ENCODE measurements at regions not wholly inside any gene's neighbourhood (a gene's known extent, or its start where the extent isn't known, plus 50 kb on each side); places are given as distances from the start of the nearest gene placed in this dataset.

DNA sequence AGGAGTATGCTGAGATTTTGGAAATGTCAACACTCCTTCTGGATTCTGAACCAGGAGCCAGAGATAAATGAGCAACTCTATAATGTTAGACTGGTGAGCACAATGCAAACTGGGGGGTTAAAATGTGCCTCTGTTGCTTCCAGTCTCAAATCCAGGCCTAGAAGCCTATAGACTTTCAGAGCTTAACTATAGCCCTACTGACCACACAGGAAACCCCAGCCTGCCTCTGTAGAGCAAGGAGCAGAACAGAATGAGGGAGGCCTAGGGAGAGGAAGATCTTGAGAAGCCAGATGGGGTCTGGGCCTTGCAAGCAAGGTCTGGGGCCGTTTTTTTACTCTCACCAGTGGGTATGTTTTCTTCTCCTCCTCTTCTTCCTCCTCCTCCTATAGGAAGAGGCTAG lies 225.4 kb upstream of the KITLG start:
- CTCF ChIA-PET (ENCODE audit: unreplicated experiment): no interaction called here
- Histone ChIP-seq H3K79me2 (ENCODE audit: insufficient read depth, low read depth, low read length) (no peaks in the 10 kb centered on the region), H3K4me2 (ENCODE audit: low read length) (no peak overlapping the region), H3K36me3 (ENCODE audit: insufficient read depth, low read length) (no peaks in the 10 kb centered on the region), H3K9me2 (ENCODE audit: insufficient read depth, low read length) (no peaks in the 10 kb centered on the region), H3K4me1 (ENCODE audit: insufficient read depth, low read length, poor library complexity, severe bottlenecking) (no peaks in the 10 kb centered on the region), H4K20me1 (ENCODE audit: insufficient read depth, low read length) (no peaks in the 10 kb centered on the region), H2AFZ (ENCODE audit: low read length) (no peak overlapping the region), H3K27ac (ENCODE audit: low read depth, low read length, poor library complexity, severe bottlenecking) (no peak overlapping the region), H3K9me3 (ENCODE audit: low read length) (no peaks in the 10 kb centered on the region), H3K4me3 (ENCODE audit: low read depth, low read length, poor library complexity, severe bottlenecking) (no peak overlapping the region)
- no peak for TF ChIP-seq EZH2phosphoT487 (IDR thresholded peaks at IDR 0.05; ENCODE audit: borderline replicate concordance, low read depth, low read length)
- TF ChIP-seq, protein P1, sequence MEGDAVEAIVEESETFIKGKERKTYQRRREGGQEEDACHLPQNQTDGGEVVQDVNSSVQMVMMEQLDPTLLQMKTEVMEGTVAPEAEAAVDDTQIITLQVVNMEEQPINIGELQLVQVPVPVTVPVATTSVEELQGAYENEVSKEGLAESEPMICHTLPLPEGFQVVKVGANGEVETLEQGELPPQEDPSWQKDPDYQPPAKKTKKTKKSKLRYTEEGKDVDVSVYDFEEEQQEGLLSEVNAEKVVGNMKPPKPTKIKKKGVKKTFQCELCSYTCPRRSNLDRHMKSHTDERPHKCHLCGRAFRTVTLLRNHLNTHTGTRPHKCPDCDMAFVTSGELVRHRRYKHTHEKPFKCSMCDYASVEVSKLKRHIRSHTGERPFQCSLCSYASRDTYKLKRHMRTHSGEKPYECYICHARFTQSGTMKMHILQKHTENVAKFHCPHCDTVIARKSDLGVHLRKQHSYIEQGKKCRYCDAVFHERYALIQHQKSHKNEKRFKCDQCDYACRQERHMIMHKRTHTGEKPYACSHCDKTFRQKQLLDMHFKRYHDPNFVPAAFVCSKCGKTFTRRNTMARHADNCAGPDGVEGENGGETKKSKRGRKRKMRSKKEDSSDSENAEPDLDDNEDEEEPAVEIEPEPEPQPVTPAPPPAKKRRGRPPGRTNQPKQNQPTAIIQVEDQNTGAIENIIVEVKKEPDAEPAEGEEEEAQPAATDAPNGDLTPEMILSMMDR (conservative IDR thresholded peaks at IDR 0.05; ENCODE audit: low read length): no peak
- no TSS peak for BruUV-seq (replicated peaks)
- POLR2A ChIA-PET: interaction anchor here (1.0 kb wide), 1 partner anchor 10 kb away, joined by 3 read pairs; no protein-coding TSS in a partner anchor
- intact Hi-C loops (cut with micrococcal nuclease; ENCODE audit: unreplicated experiment): no loop called here
- no peak for DNase-seq (ENCODE audit: low spot score)

DNA sequence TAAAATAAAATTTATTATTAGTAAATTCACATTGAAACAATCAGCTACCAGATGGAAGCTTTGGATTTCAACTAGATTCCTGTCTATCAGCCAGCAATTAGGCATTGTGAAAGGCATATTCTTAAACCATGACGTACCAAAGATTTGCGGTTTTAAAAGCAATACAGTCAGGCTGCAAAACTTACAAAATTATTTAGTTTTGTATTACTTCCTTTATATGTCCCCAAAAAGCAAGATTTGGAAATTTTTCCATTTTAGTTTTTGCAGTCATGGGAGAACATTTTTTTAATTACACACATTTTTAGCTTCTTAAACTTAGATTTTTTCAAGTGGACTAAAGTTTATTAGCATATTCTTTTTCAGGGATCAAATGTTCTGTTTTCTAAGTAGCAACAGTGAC lies 225.0 kb upstream of the KITLG start:
- Histone ChIP-seq H3K4me3 (ENCODE audit: low read depth, low read length, poor library complexity, severe bottlenecking) (no peak overlapping the region), H4K20me1 (ENCODE audit: insufficient read depth, low read length) (no peaks in the 10 kb centered on the region), H2AFZ (ENCODE audit: low read length) (no peak overlapping the region), H3K79me2 (ENCODE audit: insufficient read depth, low read depth, low read length) (no peaks in the 10 kb centered on the region), H3K36me3 (ENCODE audit: insufficient read depth, low read length) (no peaks in the 10 kb centered on the region), H3K9me2 (ENCODE audit: insufficient read depth, low read length) (no peaks in the 10 kb centered on the region), H3K9me3 (ENCODE audit: low read length) (no peaks in the 10 kb centered on the region), H3K4me2 (ENCODE audit: low read length) (no peak overlapping the region), H3K27ac (ENCODE audit: low read depth, low read length, poor library complexity, severe bottlenecking) (no peak overlapping the region), H3K4me1 (ENCODE audit: insufficient read depth, low read length, poor library complexity, severe bottlenecking) (no peaks in the 10 kb centered on the region)
- intact Hi-C loops (cut with micrococcal nuclease; ENCODE audit: unreplicated experiment): no loop called here
- ChIA-PET CTCF (ENCODE audit: unreplicated experiment) (no interaction called here), POLR2A (interaction anchor here (0.6 kb wide), 1 partner anchor 715 kb away, joined by 9 read pairs; no protein-coding TSS in a partner anchor)
- no peak for DNase-seq (ENCODE audit: low spot score)
- TF ChIP-seq, protein P1 (conservative IDR thresholded peaks at IDR 0.05; ENCODE audit: low read length): no peak
- no peak for TF ChIP-seq EZH2phosphoT487 (IDR thresholded peaks at IDR 0.05; ENCODE audit: borderline replicate concordance, low read depth, low read length)
- BruUV-seq (replicated peaks): no TSS peak

DNA sequence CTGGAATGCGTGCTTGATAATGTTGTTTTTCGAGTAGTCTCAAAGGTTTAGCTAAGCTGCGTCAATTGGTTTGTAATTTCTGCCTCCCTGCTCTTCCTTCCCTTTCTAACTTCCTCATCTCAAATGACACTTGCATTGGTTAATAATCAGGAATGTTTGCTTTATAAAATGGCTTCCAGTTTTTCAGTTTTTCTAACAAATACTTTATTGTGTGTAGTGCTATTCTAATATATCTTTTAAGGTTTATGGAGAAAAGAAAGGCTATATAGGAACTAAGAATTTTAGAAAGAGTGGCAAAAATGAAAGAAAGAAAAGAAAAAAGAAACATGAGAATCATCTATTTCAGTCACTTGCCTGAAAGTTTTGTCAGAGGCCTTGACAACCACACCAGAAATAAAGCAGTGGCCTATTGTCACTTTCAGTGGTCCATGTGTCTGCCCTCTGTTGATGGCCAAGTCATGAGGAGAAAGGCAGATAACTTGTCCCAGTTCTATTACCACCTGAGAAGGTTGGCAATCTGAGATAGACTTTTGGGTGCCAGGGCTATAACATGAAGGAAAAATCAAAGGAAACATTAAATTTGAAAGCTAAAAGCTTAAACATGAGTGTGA lies 221.9 kb upstream of the KITLG start:
- Histone ChIP-seq H3K4me2 (ENCODE audit: low read length) (no peak overlapping the region), H3K79me2 (ENCODE audit: insufficient read depth, low read depth, low read length) (no peaks in the 10 kb centered on the region), H2AFZ (ENCODE audit: low read length) (no peak overlapping the region), H3K27ac (ENCODE audit: low read depth, low read length, poor library complexity, severe bottlenecking) (no peak overlapping the region), H3K36me3 (ENCODE audit: insufficient read depth, low read length) (no peaks in the 10 kb centered on the region), H3K9me3 (ENCODE audit: low read length) (no peaks in the 10 kb centered on the region), H3K9me2 (ENCODE audit: insufficient read depth, low read length) (no peaks in the 10 kb centered on the region), H3K4me3 (ENCODE audit: low read depth, low read length, poor library complexity, severe bottlenecking) (no peak overlapping the region), H4K20me1 (ENCODE audit: insufficient read depth, low read length) (no peaks in the 10 kb centered on the region), H3K4me1 (ENCODE audit: insufficient read depth, low read length, poor library complexity, severe bottlenecking) (no peaks in the 10 kb centered on the region)
- ChIA-PET CTCF (ENCODE audit: unreplicated experiment) (no interaction called here), POLR2A (interaction anchor here (0.5 kb wide), 1 partner anchor 821 kb away, joined by 3 read pairs; no protein-coding TSS in a partner anchor)
- intact Hi-C loops (cut with micrococcal nuclease; ENCODE audit: unreplicated experiment): no loop called here
- BruUV-seq (replicated peaks): no TSS peak
- DNase-seq (ENCODE audit: low spot score): no peak
- TF ChIP-seq EZH2phosphoT487 (IDR thresholded peaks at IDR 0.05; ENCODE audit: borderline replicate concordance, low read depth, low read length): no peak
- TF ChIP-seq, protein P1 (conservative IDR thresholded peaks at IDR 0.05; ENCODE audit: low read length): no peak
